K562 (cell line): ENCODE measurements at regions not wholly inside any gene's neighbourhood (a gene's known extent, or its start where the extent isn't known, plus 50 kb on each side); places are given as distances from the start of the nearest gene placed in this dataset.

Source experiments
- ATAC-seq: fragments of 200-7000 bp; cut with Tn5 transposase; 3 replicates; pipeline ENCODE4 v1.9.1; 2020; ENCODE audit warnings: moderate library complexity
- BruUV-seq: library from RNA; stranded (reverse); fragments of 400-500 nt; replicated peaks from 2 replicates; lab custom pipeline; 2021; lab: Mats Ljungman, UMichigan
- CTCF ChIA-PET: fragments of 300-600 bp; formaldehyde crosslinking; extraction: SDS; loops from one replicate; lab custom pipeline; 2021; ENCODE audit warnings: low intra/inter-chr PET ratio; lab: Yijun Ruan, JAX
- POLR2A ChIA-PET: fragments of 300-600, 350-650 bp; sonication (Branson Sonifier 250); formaldehyde crosslinking; extraction: SDS; loops from one replicate; lab custom pipeline; 2021; ENCODE audit warnings: antibody characterized with exemption, inconsistent platforms; lab: Yijun Ruan, JAX
- DNase-seq, 4 experiments: peaks; one replicate each; pipeline versions ENCODE4 v3.0.0 to v3.0.0-alpha.2; 2011 to 2018; ENCODE audit warnings: low spot score in 3 of 4, mixed read lengths in 3 of 4; ENCODE audit errors: extremely low read depth in 1 of 4
- FAIRE-seq: peaks from 2 replicates; lab custom pipeline; 2011; peaks lifted over from hg19 to GRCh38; lab: Jason Lieb, UNC
- H2AFZ ChIP-seq: 2 replicates; pipeline ENCODE4 v1.6.0; 2011; ENCODE audit warnings: low read depth, low read length, control low read depth, inconsistent platforms
- H3K27ac ChIP-seq: fragments of 200-600 bp; 3 replicates; pipeline ENCODE4 v1.8.0; 2011; ENCODE audit warnings: low read depth, mild to moderate bottlenecking, control low read depth, inconsistent platforms, low read length, moderate library complexity, mixed read lengths; ENCODE audit errors: extremely low read depth
- H3K27me3 ChIP-seq, 2 experiments: fragments of 300-600 bp in 1 of 2; 2 replicates in 1 of 2; 3 replicates in 1 of 2; pipeline versions ENCODE4 v1.6.0 to v1.8.0; 2011; ENCODE audit warnings: inconsistent platforms in 2 of 2, low read length in 2 of 2, mild to moderate bottlenecking in 1 of 2, mixed read lengths in 1 of 2, moderate library complexity in 1 of 2; ENCODE audit not compliant: control insufficient read depth in 2 of 2, insufficient read depth in 2 of 2
- H3K36me3 ChIP-seq: fragments of 300-600 bp; 3 replicates; pipeline ENCODE4 v1.8.0; 2011; ENCODE audit warnings: mild to moderate bottlenecking, low read length, inconsistent platforms; ENCODE audit not compliant: control insufficient read depth, insufficient read depth
- H3K4me1 ChIP-seq, 2 experiments: fragments of 200-600 bp in 1 of 2; replicated peaks in 1 of 2; 2 replicates in 1 of 2; 3 replicates in 1 of 2; pipeline versions ENCODE4 v1.5.1 to v1.8.0; 2011; ENCODE audit warnings: inconsistent platforms in 2 of 2, low read length in 2 of 2, mild to moderate bottlenecking in 1 of 2, mixed read lengths in 1 of 2, moderate library complexity in 1 of 2; ENCODE audit not compliant: control insufficient read depth in 2 of 2, insufficient read depth in 2 of 2
- H3K4me2 ChIP-seq: 2 replicates; pipeline ENCODE4 v1.6.1; 2011; ENCODE audit warnings: low read length, control low read depth, inconsistent platforms, mixed read lengths; ENCODE audit not compliant: insufficient read depth
- H3K4me3 ChIP-seq: fragments of 200-600 bp; sonication (generic), shearing (Covaris generic); 2 replicates; pipeline ENCODE4 v1.5.1; 2016; ENCODE audit warnings: control low read depth, inconsistent platforms
- H3K79me2 ChIP-seq: fragments of 200-600 bp; 3 replicates; pipeline ENCODE4 v1.8.0; 2011; ENCODE audit warnings: low read length, inconsistent platforms; ENCODE audit not compliant: control insufficient read depth, insufficient read depth
- H3K9ac ChIP-seq, 2 experiments: 2 replicates each; pipeline versions ENCODE4 v1.6.0 to v1.6.1; 2011; ENCODE audit warnings: low read depth in 2 of 2, low read length in 2 of 2, control low read depth in 1 of 2, inconsistent platforms in 1 of 2, mild to moderate bottlenecking in 1 of 2, mixed read lengths in 1 of 2; ENCODE audit not compliant: insufficient read depth in 1 of 2
- H3K9me1 ChIP-seq: one replicate; pipeline ENCODE4 v1.6.0; 2011; ENCODE audit warnings: inconsistent platforms, mild to moderate bottlenecking, low read length, moderate library complexity; ENCODE audit not compliant: control insufficient read depth, insufficient read depth
- H3K9me3 ChIP-seq: replicated peaks from 2 replicates; pipeline ENCODE4 v1.5.1; 2011; ENCODE audit warnings: low read depth, low read length, inconsistent platforms; ENCODE audit not compliant: control insufficient read depth, insufficient read depth
- H4K20me1 ChIP-seq: replicated peaks from 2 replicates; pipeline ENCODE4 v1.6.1; 2011; ENCODE audit warnings: low read length, inconsistent platforms, mixed read lengths; ENCODE audit not compliant: control insufficient read depth, insufficient read depth
- SMAD4 ChIP-seq: fragments of 250-450 bp; sonication (Bioruptor Pico); conservative IDR thresholded peaks from 2 replicates; pipeline ENCODE4 v1.8.0; 2021; ENCODE audit warnings: inconsistent platforms, mild to moderate bottlenecking, moderate library complexity
- SPI1 ChIP-seq: IDR thresholded peaks from 2 replicates; pipeline ENCODE4 v1.6.1; 2011; ENCODE audit warnings: low read depth, low read length, control low read depth, borderline replicate concordance
- TCF7 ChIP-seq: sonication (generic); IDR thresholded peaks from 2 replicates; pipeline ENCODE4 v1.6.1; 2016; ENCODE audit warnings: antibody characterized with exemption, borderline replicate concordance
- XRCC5 ChIP-seq: fragments of 200-400 bp; formaldehyde crosslinking; IDR thresholded peaks from 2 replicates; pipeline ENCODE4 v1.6.1; 2017; ENCODE audit warnings: low read depth, mild to moderate bottlenecking, low read length
- ZNF436 ChIP-seq: fragments of 250-450, 450-650 bp; sonication (Bioruptor Pico); formaldehyde crosslinking; IDR thresholded peaks from 2 replicates; pipeline ENCODE4 v1.7.0; 2020; ENCODE audit warnings: mild to moderate bottlenecking
- WGBS: fragments of 100-300 bp; shearing (Covaris generic); methylation state at CpG from one replicate; pipeline ENCODE4 v1.1.6; 2016; ENCODE audit warnings: low coverage, mixed read lengths; ENCODE audit not compliant: insufficient coverage; ENCODE audit errors: missing lambda C conversion rate; 5-methylcytosine and 5-hydroxymethylcytosine counted together
- in situ Hi-C: fragments of 300-500 bp; cut with MboI; formaldehyde crosslinking; loops from 4 replicates; pipeline ENCODE4 v1.15.0; 2018; ENCODE audit warnings: inconsistent platforms, mixed read lengths
- intact Hi-C: fragments of 100-400 bp; cut with micrococcal nuclease; formaldehyde crosslinking; loops from 2 replicates; pipeline ENCODE4 v1.14.2; 2022
- TF ChIP-seq, protein P1 (sequence below), 3 experiments: IDR thresholded peaks in 2 of 3; conservative IDR thresholded peaks in 1 of 3; 2 replicates each; pipeline ENCODE4 v1.5.1; 2011 to 2012; ENCODE audit warnings: low read length in 3 of 3, mild to moderate bottlenecking in 3 of 3, control low read depth in 2 of 3, improper control_type of control experiment in 1 of 3, inconsistent platforms in 1 of 3, low read depth in 1 of 3, mixed read lengths in 1 of 3, moderate library complexity in 1 of 3; ENCODE audit not compliant: insufficient read depth in 2 of 3

- H3K79me2 ChIP-seq = no peaks in the 10 kb centered on the region
- WGBS = 7% methylated on average over 3 of the region's 3 CpGs
- H3K4me3 ChIP-seq = no peak overlapping the region
- TF ChIP-seq XRCC5 (no peak), TCF7 (no peak), ZNF436 (CRISPR knock-in tag) (no peak), SPI1 (peak; percentile 42; the same call in 1 of the 2 replicates), SMAD4 (CRISPR knock-in tag) (no peak)
- TF ChIP-seq, protein P1, sequence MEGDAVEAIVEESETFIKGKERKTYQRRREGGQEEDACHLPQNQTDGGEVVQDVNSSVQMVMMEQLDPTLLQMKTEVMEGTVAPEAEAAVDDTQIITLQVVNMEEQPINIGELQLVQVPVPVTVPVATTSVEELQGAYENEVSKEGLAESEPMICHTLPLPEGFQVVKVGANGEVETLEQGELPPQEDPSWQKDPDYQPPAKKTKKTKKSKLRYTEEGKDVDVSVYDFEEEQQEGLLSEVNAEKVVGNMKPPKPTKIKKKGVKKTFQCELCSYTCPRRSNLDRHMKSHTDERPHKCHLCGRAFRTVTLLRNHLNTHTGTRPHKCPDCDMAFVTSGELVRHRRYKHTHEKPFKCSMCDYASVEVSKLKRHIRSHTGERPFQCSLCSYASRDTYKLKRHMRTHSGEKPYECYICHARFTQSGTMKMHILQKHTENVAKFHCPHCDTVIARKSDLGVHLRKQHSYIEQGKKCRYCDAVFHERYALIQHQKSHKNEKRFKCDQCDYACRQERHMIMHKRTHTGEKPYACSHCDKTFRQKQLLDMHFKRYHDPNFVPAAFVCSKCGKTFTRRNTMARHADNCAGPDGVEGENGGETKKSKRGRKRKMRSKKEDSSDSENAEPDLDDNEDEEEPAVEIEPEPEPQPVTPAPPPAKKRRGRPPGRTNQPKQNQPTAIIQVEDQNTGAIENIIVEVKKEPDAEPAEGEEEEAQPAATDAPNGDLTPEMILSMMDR (IDR thresholded peaks at IDR 0.05 in 2 of 3, conservative IDR thresholded peaks at IDR 0.05 in 1 of 3; ENCODE audit: insufficient read depth in 2 of 3, low read depth in 1 of 3, low read length in 3 of 3) = no peak
- H3K27ac ChIP-seq = no peak overlapping the region
- H3K36me3 ChIP-seq = no peaks in the 10 kb centered on the region
- H3K27me3 ChIP-seq = peaks cover 0 to 6% of the 10 kb centered on the region in 2 experiments; a peak in 2 of 5 replicates
- POLR2A ChIA-PET = no interaction called here
- no peak overlapping the region for H3K9ac ChIP-seq
- no peak for FAIRE-seq
- CTCF ChIA-PET = no interaction called here
- no peak for ATAC-seq
- H4K20me1 ChIP-seq = no peaks in the 10 kb centered on the region
- no peaks in the 10 kb centered on the region for H3K9me3 ChIP-seq
- intact Hi-C loops (no loop called here), in situ Hi-C loops (no loop called here)
- BruUV-seq = no TSS peak
- no peak overlapping the region for H3K4me2 ChIP-seq
- H3K4me1 ChIP-seq = no peaks in the 10 kb centered on the region
- no peak for DNase-seq
- H2AFZ ChIP-seq = no peak overlapping the region
- no peaks in the 10 kb centered on the region for H3K9me1 ChIP-seq
Observed at GRCh38 chr2:203636588-203637470, 69.6 kb upstream of the CD28 start.
